Central memory CD8-positive, alpha-beta T cell (primary cell): ENCODE measurements at regions not wholly inside any gene's neighbourhood (a gene's known extent, or its start where the extent isn't known, plus 50 kb on each side); places are given as distances from the start of the nearest gene placed in this dataset.

ENCODE experiments used
- ATAC-seq: fragments of 150-1000 bp; cut with Tn5 transposase; replicated peaks from 2 replicates; pipeline ENCODE4 v1.10.0; 2022; ENCODE audit warnings: mild to moderate bottlenecking, moderate FRiP score, moderate number of reproducible peaks; ENCODE audit not compliant: poor library complexity, severe bottlenecking; ENCODE audit errors: extremely low read depth
- DNase-seq, 2 donors: peaks; one replicate each; pipeline ENCODE4 v3.0.0; 2021; ENCODE audit warnings: low spot score in 2 of 2
- H3K27ac Mint-ChIP-seq: one replicate; pipeline ENCODE4 v1.8.0; 2022; ENCODE audit warnings: low read depth, mild to moderate bottlenecking, moderate library complexity, mixed read lengths
- H3K27me3 Mint-ChIP-seq: one replicate; pipeline ENCODE4 v1.8.0; 2022; ENCODE audit warnings: mixed read lengths
- H3K36me3 Mint-ChIP-seq: one replicate; pipeline ENCODE4 v1.8.0; 2022; ENCODE audit warnings: mild to moderate bottlenecking, moderate library complexity, mixed read lengths; ENCODE audit not compliant: insufficient read depth
- H3K4me1 Mint-ChIP-seq: one replicate; pipeline ENCODE4 v1.8.0; 2022; ENCODE audit warnings: mixed read lengths
- H3K4me3 Mint-ChIP-seq: one replicate; pipeline ENCODE4 v1.8.0; 2022; ENCODE audit warnings: mild to moderate bottlenecking, moderate library complexity, mixed read lengths
- H3K9me3 Mint-ChIP-seq: one replicate; pipeline ENCODE4 v1.8.0; 2022; ENCODE audit warnings: mixed read lengths

- DNase-seq (no peak), ATAC-seq (no peak)
- no peak overlapping the region for H3K27ac Mint-ChIP-seq
- no peak overlapping the region for H3K4me3 Mint-ChIP-seq
- H3K27me3 Mint-ChIP-seq: peaks cover 81% of the 10 kb centered on the region
- H3K36me3 Mint-ChIP-seq: peaks cover 2% of the 10 kb centered on the region
- H3K4me1 Mint-ChIP-seq: no peaks in the 10 kb centered on the region
- no peaks in the 10 kb centered on the region for H3K9me3 Mint-ChIP-seq
Observed at GRCh38 chr5:75933489-75933888, 149.7 kb upstream of the SV2C start.

DNA sequence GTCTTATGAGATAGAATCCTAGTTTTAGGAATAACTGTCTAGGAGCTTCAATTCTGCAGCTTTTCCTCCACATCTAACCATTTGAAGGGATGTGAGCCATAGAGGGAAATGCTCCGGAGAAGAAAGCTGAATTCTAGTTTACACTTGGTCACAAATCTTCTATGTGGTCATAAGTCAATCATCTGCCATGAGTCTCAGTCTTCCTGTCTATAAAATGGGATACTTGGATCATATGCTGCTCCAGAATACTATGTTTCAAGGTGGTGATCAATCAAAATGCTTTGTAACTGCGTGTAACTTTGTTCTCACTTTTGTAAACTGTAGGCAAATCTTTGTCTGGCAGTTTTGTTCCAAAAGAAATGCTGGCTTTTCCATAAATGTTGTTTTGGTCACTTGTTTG lies 152.0 kb upstream of the SV2C start:
- H3K27ac Mint-ChIP-seq: no peak overlapping the region
- no peaks in the 10 kb centered on the region for H3K4me1 Mint-ChIP-seq
- DNase-seq (no peak), ATAC-seq (no peak)
- no peaks in the 10 kb centered on the region for H3K9me3 Mint-ChIP-seq
- peaks cover 2% of the 10 kb centered on the region for H3K36me3 Mint-ChIP-seq
- no peak overlapping the region for H3K4me3 Mint-ChIP-seq
- H3K27me3 Mint-ChIP-seq: peaks cover 83% of the 10 kb centered on the region

DNA sequence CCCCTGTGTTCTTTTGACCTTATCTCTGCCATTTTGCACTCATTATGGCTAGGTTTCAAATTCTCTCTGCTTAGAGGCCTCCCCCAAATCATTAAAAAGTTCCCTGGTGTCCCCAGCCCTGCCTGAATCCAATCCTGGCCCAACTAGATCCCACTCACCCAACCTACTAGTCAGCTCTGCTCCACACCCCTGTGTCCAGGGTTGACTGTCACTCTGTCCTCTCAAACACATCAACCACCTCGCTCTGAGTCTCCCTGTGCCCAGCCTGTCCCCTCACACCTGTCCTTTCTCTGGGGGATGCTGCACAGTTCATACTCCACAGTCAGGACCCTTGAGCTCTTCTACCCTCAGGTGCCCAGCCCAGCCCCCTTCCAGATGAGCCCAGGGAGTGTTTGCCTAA lies 154.2 kb upstream of the SV2C start:
- no peak overlapping the region for H3K27ac Mint-ChIP-seq
- H3K4me3 Mint-ChIP-seq: no peak overlapping the region
- peaks cover 2% of the 10 kb centered on the region for H3K36me3 Mint-ChIP-seq
- H3K9me3 Mint-ChIP-seq: no peaks in the 10 kb centered on the region
- H3K4me1 Mint-ChIP-seq: no peaks in the 10 kb centered on the region
- ATAC-seq: no peak
- H3K27me3 Mint-ChIP-seq: peaks cover 77% of the 10 kb centered on the region
- no peak for DNase-seq

GRCh38 chr5:75922480-75922879 lies 160.7 kb upstream of the SV2C start:
- H3K27ac Mint-ChIP-seq: no peak overlapping the region
- DNase-seq (no peak), ATAC-seq (no peak)
- H3K27me3 Mint-ChIP-seq: peaks cover 84% of the 10 kb centered on the region
- H3K4me3 Mint-ChIP-seq: no peak overlapping the region
- no peaks in the 10 kb centered on the region for H3K36me3 Mint-ChIP-seq
- no peaks in the 10 kb centered on the region for H3K4me1 Mint-ChIP-seq
- H3K9me3 Mint-ChIP-seq: no peaks in the 10 kb centered on the region

DNA sequence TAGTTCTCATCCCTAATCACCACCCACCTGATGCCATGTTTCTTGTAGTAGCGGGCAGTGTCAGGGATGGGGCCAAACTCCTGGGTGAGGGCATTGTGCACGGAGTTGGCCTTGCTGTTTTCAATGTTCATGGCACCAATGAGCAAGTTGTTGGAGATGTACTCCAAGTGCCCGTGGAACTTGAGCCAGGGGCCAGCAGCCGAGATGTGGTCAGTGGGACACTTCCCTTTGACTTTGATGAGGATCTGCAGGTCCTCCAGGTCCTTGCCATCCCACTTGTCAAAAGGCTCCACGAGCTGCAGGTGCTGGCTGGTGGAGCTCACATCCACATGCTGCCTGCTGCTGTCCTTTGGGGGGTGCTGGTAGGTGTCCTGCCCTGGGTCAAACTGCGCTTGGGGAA lies 162.2 kb upstream of the SV2C start:
- Mint-ChIP-seq H3K36me3 (no peaks in the 10 kb centered on the region), H3K27ac (no peak overlapping the region), H3K4me3 (no peak overlapping the region), H3K4me1 (no peaks in the 10 kb centered on the region), H3K27me3 (peaks cover 85% of the 10 kb centered on the region), H3K9me3 (no peaks in the 10 kb centered on the region)
- ATAC-seq (no peak), DNase-seq (no peak)

DNA sequence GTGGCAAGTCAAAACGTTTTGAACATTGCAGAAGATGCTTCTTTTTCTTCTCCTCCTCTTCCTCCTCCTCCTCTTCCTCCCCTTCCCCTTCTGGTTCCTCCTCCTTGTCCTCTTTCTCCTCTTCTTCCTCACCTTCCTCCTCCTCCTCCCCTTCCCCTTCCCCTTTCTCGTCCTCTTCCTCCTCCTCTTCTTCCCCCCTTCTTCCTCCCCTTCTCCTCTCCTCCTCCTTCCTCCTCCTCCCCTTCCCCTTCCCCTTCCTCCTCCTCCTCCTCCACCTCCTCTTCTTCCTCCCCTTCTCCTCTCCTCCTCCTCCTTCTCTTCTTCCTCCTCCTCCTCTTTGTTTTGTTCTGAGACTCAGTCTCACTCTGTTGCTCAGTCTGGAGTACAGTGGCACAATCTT lies 167.0 kb upstream of the SV2C start:
- Mint-ChIP-seq H3K27ac (no peak overlapping the region), H3K36me3 (no peaks in the 10 kb centered on the region), H3K4me3 (no peak overlapping the region), H3K27me3 (peaks cover 88% of the 10 kb centered on the region), H3K4me1 (no peaks in the 10 kb centered on the region), H3K9me3 (no peaks in the 10 kb centered on the region)
- ATAC-seq (no peak), DNase-seq (no peak)

- Mint-ChIP-seq H3K27me3 (peaks cover 76% of the 10 kb centered on the region), H3K4me3 (no peak overlapping the region), H3K36me3 (no peaks in the 10 kb centered on the region), H3K9me3 (no peaks in the 10 kb centered on the region), H3K4me1 (no peaks in the 10 kb centered on the region), H3K27ac (no peak overlapping the region)
- ATAC-seq (no peak), DNase-seq (no peak)
Observed at GRCh38 chr5:75909223-75909622, 174.0 kb upstream of the SV2C start.

- no peaks in the 10 kb centered on the region for H3K9me3 Mint-ChIP-seq
- DNase-seq (no peak), ATAC-seq (no peak)
- H3K4me3 Mint-ChIP-seq: no peak overlapping the region
- no peak overlapping the region for H3K27ac Mint-ChIP-seq
- no peaks in the 10 kb centered on the region for H3K36me3 Mint-ChIP-seq
- H3K4me1 Mint-ChIP-seq: no peaks in the 10 kb centered on the region
- H3K27me3 Mint-ChIP-seq: peaks cover 80% of the 10 kb centered on the region
Observed at GRCh38 chr5:75907651-75908050, 175.5 kb upstream of the SV2C start.

DNA sequence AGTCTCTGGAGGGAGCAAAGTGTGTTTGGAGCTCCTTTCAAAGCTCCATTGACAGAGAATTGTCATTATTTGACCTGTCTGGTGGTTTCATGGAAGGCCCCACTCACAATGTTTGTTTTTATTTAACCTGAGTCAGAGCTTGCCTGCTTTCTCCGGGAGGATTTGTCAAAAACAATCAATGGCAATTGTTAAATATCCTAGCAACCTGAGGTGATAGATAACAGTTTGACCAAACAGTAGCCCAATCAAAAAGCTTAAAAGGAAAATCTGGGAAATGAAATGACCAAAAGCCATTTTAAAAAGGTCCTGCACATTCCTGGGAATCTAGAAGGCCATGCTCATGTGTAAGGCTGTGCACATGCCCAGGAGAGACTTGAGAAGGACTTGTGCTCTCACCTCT lies 177.2 kb upstream of the POC5 start:
- no peak for ATAC-seq
- no peak overlapping the region for H3K4me3 Mint-ChIP-seq

GRCh38 chr5:75891736-75892135 lies 174.5 kb upstream of the POC5 start:
- Mint-ChIP-seq H3K27me3 (peaks cover 10% of the 10 kb centered on the region), H3K4me1 (no peaks in the 10 kb centered on the region), H3K36me3 (no peaks in the 10 kb centered on the region), H3K9me3 (no peaks in the 10 kb centered on the region), H3K4me3 (no peak overlapping the region), H3K27ac (no peak overlapping the region)
- DNase-seq (no peak), ATAC-seq (no peak)

More for the DNA sequence above, 177.2 kb upstream of the POC5 start:
- no peaks in the 10 kb centered on the region for H3K4me1 Mint-ChIP-seq
- H3K27me3 Mint-ChIP-seq: peaks cover 17% of the 10 kb centered on the region
- no peaks in the 10 kb centered on the region for H3K9me3 Mint-ChIP-seq
- no peak overlapping the region for H3K27ac Mint-ChIP-seq
- no peaks in the 10 kb centered on the region for H3K36me3 Mint-ChIP-seq
- DNase-seq: no peak

- Mint-ChIP-seq H3K4me3 (no peak overlapping the region), H3K27ac (no peak overlapping the region), H3K27me3 (peaks cover 10% of the 10 kb centered on the region), H3K36me3 (no peaks in the 10 kb centered on the region), H3K4me1 (no peaks in the 10 kb centered on the region), H3K9me3 (no peaks in the 10 kb centered on the region)
- no peak for DNase-seq
- ATAC-seq: no peak
Observed at GRCh38 chr5:75891020-75891419, 173.8 kb upstream of the POC5 start.

- Mint-ChIP-seq H3K36me3 (no peaks in the 10 kb centered on the region), H3K4me1 (no peaks in the 10 kb centered on the region), H3K27me3 (peaks cover 9% of the 10 kb centered on the region), H3K4me3 (no peak overlapping the region), H3K9me3 (no peaks in the 10 kb centered on the region), H3K27ac (no peak overlapping the region)
- no peak for ATAC-seq
- DNase-seq: no peak
Observed at GRCh38 chr5:75890546-75890945, 173.3 kb upstream of the POC5 start.

DNA sequence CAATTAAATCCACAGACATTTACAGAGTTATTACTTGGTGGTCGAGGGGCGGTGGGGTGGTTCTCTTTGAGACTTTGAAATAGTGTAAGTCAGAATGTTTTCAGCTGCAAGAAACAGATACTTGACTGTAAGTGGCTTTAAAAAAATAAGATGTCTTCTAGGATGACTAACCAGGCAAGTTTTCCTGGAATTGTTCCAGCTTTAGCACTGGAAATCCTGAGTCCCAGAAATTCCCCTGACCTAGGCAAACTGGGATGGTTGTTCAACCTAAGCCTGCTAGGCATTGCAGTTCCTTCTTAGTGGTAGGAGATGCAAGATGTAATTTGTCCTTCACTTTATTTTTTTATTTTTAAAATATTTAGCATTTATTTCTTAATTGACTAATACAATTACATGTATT lies 169.5 kb upstream of the POC5 start:
- Mint-ChIP-seq H3K4me1 (no peaks in the 10 kb centered on the region), H3K27me3 (no peaks in the 10 kb centered on the region), H3K27ac (no peak overlapping the region), H3K36me3 (no peaks in the 10 kb centered on the region), H3K9me3 (no peaks in the 10 kb centered on the region), H3K4me3 (no peak overlapping the region)
- DNase-seq: no peak
- ATAC-seq: no peak
